Adrenal gland (tissue), 9 donors: ENCODE measurements at regions not wholly inside any gene's neighbourhood (a gene's known extent, or its start where the extent isn't known, plus 50 kb on each side); places are given as distances from the start of the nearest gene placed in this dataset.

ENCODE experiments used
- DNase-seq, 7 donors: peaks; one replicate each; pipeline ENCODE4 v3.0.0-alpha.2; 2019 to 2020
- H3K27ac ChIP-seq, 5 donors: fragments of 200-600 bp; sonication (generic) in 4 of 5; 1 replicate in 3 of 5; 2 replicates in 2 of 5; pipeline versions ENCODE4 v1.5.1 to v1.8.0; 2016 to 2020; ENCODE audit warnings: mild to moderate bottlenecking in 1 of 5
- H3K27me3 ChIP-seq: fragments of 200-600 bp; 2 replicates; pipeline ENCODE4 v1.8.0; 2021
- H3K36me3 ChIP-seq, 2 donors: fragments of 200-600 bp; replicated peaks in 1 of 2; 1 replicate in 1 of 2; 2 replicates in 1 of 2; pipeline versions ENCODE4 v1.5.1 to v1.8.0; 2018 to 2022
- H3K4me1 ChIP-seq, 2 donors: fragments of 200-600 bp; replicated peaks in 1 of 2; 1 replicate in 1 of 2; 2 replicates in 1 of 2; pipeline versions ENCODE4 v1.5.1 to v1.8.0; 2018 to 2021
- H3K4me3 ChIP-seq, 4 donors: fragments of 200-600 bp; sonication (generic) in 3 of 4; one replicate each; pipeline ENCODE4 v1.5.1; 2016 to 2018
- H3K9me3 ChIP-seq, 3 donors: fragments of 200-600 bp; sonication (generic) in 1 of 3; replicated peaks in 1 of 3; 1 replicate in 2 of 3; 2 replicates in 1 of 3; pipeline versions ENCODE4 v1.5.1 to v1.8.0; 2016 to 2021
- POLR2A ChIP-seq, 2 donors: fragments of 450-650 bp; IDR thresholded peaks; one replicate each; pipeline ENCODE4 v1.6.1; 2017; ENCODE audit warnings: antibody characterized with exemption in 2 of 2, mild to moderate bottlenecking in 2 of 2, moderate library complexity in 1 of 2
- WGBS, 4 donors: extraction: QIAGEN DNeasy Blood & Tissue Kit in 2 of 4; methylation state at CpG; one replicate each; pipeline versions ENCODE4 v1.1.5 to v1.1.7; 2013 to 2017; 5-methylcytosine and 5-hydroxymethylcytosine counted together
- intact Hi-C, 2 donors: fragments of 100-400 bp; cut with DNase I; formaldehyde crosslinking; loops; one replicate each; pipeline versions ENCODE4 v1.14.1 to v1.15.0; 2022 to 2023
- TF ChIP-seq, protein P1 (sequence below), 6 experiments: fragments of 450-650 bp in 4 of 6; fragments of 200-600 bp in 2 of 6; sonication (generic) in 1 of 6; IDR thresholded peaks; 1 replicate in 5 of 6; 2 replicates in 1 of 6; pipeline versions ENCODE4 v1.5.1 to v1.8.0; 2016 to 2021; ENCODE audit warnings: antibody characterized with exemption in 6 of 6, mild to moderate bottlenecking in 2 of 6, moderate library complexity in 1 of 6
- donor health status: healthy with polysubstance abuse.
- donor health status: Bipolar disorder and iron deficiency.
- donor health status: DM: yes; HTN: yes; CAD: no.
- donor health status: DM: no; HTN: no; CAD: no.
- donor health status: DM: no; HTN: no; CAD: no.

DNA sequence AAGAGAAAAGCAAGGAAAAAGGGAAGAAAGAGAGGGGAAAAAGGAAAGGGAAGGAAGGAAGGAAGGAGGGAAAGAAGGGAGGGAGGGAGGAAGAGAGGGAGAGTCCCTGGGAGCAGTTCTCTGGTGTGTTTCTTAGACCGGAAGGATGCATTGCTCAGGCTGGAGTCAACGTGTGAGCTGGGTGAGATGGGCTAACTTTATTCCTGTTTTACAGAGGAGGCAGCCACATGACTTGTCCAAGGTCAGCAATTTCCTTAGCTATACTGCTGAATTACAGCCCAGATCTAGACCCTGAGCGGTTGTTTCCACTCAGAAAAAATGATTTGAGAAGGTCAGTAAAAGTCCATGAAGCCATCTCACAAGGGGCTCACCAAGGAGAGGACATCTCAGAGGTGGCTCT lies 86.6 kb upstream of the APCDD1 start:
- Histone ChIP-seq H3K27me3 (no peaks in the 10 kb centered on the region), H3K9me3 (peaks cover 0 to 9% (median 0%) of the 10 kb centered on the region in 3 donors), H3K27ac (no peak overlapping the region), H3K4me3 (no peak overlapping the region), H3K4me1 (no peaks in the 10 kb centered on the region), H3K36me3 (no peaks in the 10 kb centered on the region)
- DNase-seq = no peak
- intact Hi-C loops = no loop called here
- TF ChIP-seq, protein P1, sequence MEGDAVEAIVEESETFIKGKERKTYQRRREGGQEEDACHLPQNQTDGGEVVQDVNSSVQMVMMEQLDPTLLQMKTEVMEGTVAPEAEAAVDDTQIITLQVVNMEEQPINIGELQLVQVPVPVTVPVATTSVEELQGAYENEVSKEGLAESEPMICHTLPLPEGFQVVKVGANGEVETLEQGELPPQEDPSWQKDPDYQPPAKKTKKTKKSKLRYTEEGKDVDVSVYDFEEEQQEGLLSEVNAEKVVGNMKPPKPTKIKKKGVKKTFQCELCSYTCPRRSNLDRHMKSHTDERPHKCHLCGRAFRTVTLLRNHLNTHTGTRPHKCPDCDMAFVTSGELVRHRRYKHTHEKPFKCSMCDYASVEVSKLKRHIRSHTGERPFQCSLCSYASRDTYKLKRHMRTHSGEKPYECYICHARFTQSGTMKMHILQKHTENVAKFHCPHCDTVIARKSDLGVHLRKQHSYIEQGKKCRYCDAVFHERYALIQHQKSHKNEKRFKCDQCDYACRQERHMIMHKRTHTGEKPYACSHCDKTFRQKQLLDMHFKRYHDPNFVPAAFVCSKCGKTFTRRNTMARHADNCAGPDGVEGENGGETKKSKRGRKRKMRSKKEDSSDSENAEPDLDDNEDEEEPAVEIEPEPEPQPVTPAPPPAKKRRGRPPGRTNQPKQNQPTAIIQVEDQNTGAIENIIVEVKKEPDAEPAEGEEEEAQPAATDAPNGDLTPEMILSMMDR (IDR thresholded peaks at IDR 0.05) = no peak
- TF ChIP-seq POLR2A (IDR thresholded peaks at IDR 0.05) = no peak
- WGBS, 4 donors = 52 to 59% (median 54%) methylated on average over 3 of the region's 3 CpGs

DNA sequence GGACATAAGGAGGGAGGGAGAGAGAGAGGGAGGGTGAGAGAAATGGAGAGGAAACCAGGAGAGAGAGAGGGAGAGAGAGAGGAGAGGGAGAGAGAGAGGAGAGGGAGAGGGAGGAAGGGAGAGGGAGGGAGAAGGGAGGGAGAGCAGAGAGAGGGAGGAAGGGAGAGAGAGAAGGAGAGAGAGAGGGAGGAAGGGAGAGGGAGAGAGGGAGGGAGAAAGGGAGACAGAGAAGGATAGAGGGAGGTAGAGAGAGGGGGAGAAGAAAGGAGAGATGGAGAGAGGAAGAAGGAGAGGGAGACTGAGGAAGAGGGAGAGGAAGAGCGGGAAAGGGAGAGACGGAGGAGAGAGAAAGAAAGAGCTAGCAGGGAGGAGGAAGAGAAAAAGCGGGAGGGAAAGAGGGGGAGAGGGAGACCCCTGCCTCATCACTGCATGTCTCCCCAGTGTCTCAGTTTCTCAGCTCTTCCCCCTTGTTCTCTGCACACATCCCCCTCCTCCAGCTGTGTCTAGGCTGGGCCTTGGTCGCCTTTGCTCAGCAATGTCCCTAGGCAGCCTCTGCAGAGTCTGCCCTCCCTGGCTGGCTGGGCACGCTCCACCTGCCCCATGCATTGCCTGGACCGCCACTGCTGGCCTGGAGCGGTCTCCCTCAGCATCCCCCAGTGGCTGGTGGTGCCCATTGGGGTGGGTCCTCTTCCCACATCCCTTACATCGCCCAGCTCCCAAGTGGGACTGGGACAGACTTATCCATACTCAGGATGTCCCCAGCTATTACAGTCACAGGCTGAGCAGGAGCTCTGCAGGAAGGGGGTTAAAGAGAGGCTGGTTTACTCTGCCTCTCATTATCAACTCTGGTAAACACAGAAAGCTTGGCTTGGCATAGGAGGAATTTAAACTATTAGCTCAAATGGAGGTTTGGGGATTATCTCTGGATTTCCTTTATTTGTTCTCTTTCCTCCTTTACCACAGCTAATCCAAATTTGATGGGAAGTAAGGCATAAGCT lies 85.7 kb upstream of the APCDD1 start:
- no peak for DNase-seq
- intact Hi-C loops = no loop called here
- peaks cover 0 to 6% (median 0%) of the 10 kb centered on the region in 3 donors for H3K9me3 ChIP-seq
- H3K27me3 ChIP-seq = no peaks in the 10 kb centered on the region
- no peaks in the 10 kb centered on the region for H3K36me3 ChIP-seq
- no peaks in the 10 kb centered on the region for H3K4me1 ChIP-seq
- no peak overlapping the region for H3K27ac ChIP-seq
- 74 to 81% (median 81%) methylated on average over 8 of the region's 8 CpGs for WGBS, 4 donors
- no peak for TF ChIP-seq POLR2A (IDR thresholded peaks at IDR 0.05)
- TF ChIP-seq, protein P1 (IDR thresholded peaks at IDR 0.05) = no peak
- no peak overlapping the region for H3K4me3 ChIP-seq

DNA sequence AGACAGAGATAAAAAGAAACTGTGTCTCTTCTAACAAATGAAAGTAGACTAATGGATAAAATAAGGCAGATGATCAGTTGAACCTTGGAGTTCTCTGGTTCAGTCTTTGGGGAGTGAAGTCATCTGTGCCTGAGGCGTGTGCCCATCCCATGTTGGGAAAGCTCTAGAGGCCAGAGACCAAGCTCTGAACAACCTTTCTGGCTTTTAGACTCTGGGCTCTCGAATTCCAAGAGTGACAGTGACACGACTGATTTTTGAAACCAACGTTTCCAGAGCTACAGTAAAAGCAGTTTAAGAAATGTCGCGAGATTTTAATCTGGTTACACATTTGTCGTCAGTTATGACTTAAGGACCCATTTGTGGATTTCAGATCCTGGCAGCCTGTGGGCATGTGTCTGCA lies 83.7 kb upstream of the APCDD1 start:
- H3K4me1 ChIP-seq = no peaks in the 10 kb centered on the region
- H3K9me3 ChIP-seq = no peaks in the 10 kb centered on the region
- WGBS, 4 donors = 81 to 88% (median 87%) methylated on average over 7 of the region's 7 CpGs
- DNase-seq = no peak
- no peak overlapping the region for H3K27ac ChIP-seq
- no peak overlapping the region for H3K4me3 ChIP-seq
- H3K27me3 ChIP-seq = no peaks in the 10 kb centered on the region
- TF ChIP-seq, protein P1 (IDR thresholded peaks at IDR 0.05) = no peak
- TF ChIP-seq POLR2A (IDR thresholded peaks at IDR 0.05) = no peak
- intact Hi-C loops = no loop called here
- H3K36me3 ChIP-seq = no peaks in the 10 kb centered on the region

DNA sequence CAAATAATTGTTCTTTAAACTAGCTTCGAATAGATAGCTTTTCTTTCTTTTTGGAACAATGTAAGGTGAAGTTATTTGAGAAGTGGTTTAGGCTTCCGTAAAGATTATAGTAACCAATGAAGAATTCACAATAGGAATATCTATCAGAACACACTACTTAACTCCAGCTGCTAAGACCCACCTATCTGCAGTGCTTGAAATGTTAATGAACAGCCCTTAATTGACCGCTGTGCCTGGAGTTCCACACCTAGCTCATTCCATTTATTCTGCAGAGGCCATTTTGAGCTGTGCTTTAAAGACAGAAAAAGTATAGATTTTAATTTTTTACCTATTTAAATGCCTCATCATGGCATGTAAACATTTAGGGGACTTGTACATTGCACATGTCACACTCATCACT lies 83.3 kb upstream of the APCDD1 start:
- DNase-seq = no peak
- H3K27me3 ChIP-seq = no peaks in the 10 kb centered on the region
- intact Hi-C loops = no loop called here
- 86 to 93% (median 89%) methylated on average over 3 of the region's 3 CpGs for WGBS, 4 donors
- no peak overlapping the region for H3K27ac ChIP-seq
- TF ChIP-seq, protein P1 (IDR thresholded peaks at IDR 0.05) = no peak
- no peak for TF ChIP-seq POLR2A (IDR thresholded peaks at IDR 0.05)
- H3K9me3 ChIP-seq = no peaks in the 10 kb centered on the region
- no peaks in the 10 kb centered on the region for H3K4me1 ChIP-seq
- no peaks in the 10 kb centered on the region for H3K36me3 ChIP-seq
- H3K4me3 ChIP-seq = no peak overlapping the region
